ENCODE measurements at regions not wholly inside any gene's neighbourhood (a gene's known extent, or its start where the extent isn't known, plus 50 kb on each side); places are given as distances from the start of the nearest gene placed in this dataset.

DNA sequence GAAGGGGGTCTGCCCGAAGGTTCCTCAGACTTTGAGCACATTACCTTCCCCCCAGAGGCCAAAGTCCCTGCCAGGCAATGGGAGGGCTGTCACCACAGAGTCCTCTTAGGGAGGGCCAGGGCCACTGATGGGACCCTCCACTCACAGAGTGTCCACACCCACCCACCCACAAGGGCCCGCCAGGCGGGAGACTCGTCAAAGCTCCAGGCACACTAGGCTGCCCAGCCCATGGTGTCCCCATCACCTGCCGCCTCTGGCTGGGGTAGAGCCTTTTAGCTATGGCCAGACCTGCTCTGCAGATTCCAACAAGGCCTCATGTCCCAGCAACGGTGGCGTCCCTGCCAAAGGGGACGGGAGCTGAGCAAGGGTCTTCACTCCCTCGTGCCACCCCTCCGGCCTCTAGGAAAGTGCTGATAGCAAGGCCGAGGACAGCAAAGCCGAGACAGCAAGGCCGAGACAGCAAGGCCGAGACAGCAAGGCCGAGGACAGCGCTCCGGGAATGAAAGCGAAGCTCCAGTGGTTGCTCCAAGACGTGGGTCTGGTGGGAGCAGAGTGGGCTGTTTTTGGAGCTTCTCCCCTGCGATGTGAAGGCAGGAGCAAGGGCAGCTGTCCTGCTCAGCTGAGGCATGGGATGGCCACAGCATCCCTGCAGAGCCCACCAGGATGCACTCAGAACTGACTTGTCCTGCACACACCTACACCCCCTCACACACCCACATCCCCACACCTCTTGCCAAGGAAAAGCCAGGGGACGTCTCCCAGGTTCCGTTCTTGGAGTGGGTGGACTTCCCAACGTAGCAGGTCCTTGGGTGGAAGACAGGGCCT, 123.4 kb downstream of the CRYAA start:
- ChIA-PET POLR2A (no interaction called here), CTCF (no interaction called here)
- DNase-seq (ENCODE audit: extremely low spot score) = no peak
- TF ChIP-seq SP1 (IDR thresholded peaks at IDR 0.05) (no peak), HDGF (IDR thresholded peaks at IDR 0.05; ENCODE audit: borderline replicate concordance) (no peak), FOXA1 (IDR thresholded peaks at IDR 0.05) (no peak), FOXK2 (IDR thresholded peaks at IDR 0.05) (no peak), ZNF384 (IDR thresholded peaks at IDR 0.05) (no peak), LEF1 (IDR thresholded peaks at IDR 0.05; ENCODE audit: borderline replicate concordance) (no peak), L3MBTL2 (conservative IDR thresholded peaks at IDR 0.05) (no peak), FOXM1 (IDR thresholded peaks at IDR 0.05; ENCODE audit: borderline replicate concordance) (no peak), SUZ12 (IDR thresholded peaks at IDR 0.05) (no peak), BHLHE40 (IDR thresholded peaks at IDR 0.05; ENCODE audit: borderline replicate concordance) (no peak), CTBP1 (IDR thresholded peaks at IDR 0.05; ENCODE audit: borderline replicate concordance) (no peak), ELF4 (IDR thresholded peaks at IDR 0.05) (no peak), ARNT (IDR thresholded peaks at IDR 0.05) (no peak), NFRKB (IDR thresholded peaks at IDR 0.05) (no peak), TARDBP (IDR thresholded peaks at IDR 0.05) (no peak)
- TF ChIP-seq, protein P1, sequence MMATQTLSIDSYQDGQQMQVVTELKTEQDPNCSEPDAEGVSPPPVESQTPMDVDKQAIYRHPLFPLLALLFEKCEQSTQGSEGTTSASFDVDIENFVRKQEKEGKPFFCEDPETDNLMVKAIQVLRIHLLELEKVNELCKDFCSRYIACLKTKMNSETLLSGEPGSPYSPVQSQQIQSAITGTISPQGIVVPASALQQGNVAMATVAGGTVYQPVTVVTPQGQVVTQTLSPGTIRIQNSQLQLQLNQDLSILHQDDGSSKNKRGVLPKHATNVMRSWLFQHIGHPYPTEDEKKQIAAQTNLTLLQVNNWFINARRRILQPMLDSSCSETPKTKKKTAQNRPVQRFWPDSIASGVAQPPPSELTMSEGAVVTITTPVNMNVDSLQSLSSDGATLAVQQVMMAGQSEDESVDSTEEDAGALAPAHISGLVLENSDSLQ (IDR thresholded peaks at IDR 0.05) = no peak

DNA sequence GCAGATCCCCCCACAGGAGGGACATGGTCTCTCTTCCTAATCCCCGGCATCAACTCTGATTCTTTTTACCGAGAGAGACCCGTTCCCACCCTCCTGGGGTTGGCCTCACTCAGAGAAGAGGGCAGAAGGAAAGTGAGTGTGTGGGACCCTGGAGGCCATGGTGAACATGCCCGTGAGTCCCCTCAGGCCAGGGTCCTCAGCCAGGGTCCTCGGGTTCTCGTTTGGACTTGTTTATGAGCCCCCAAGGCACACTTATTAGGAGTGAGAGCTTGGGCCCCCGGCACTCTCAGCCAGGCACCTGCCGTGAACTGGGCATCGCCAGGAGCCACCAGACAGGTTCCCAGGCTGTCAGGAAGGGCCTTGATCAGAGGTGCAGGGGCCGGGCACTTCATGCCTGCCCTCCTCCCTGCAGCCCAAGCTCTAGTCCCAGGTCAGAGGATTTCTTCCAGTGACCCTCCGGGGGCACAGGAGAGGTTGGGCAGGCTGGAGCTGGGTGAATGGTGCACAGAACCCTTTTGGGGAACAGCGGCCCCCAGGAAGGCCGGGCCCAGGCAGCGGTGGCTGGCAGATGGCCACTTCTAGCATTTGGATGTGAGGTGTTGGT, 122.6 kb downstream of the CRYAA start:
- CTCF ChIA-PET = no interaction called here
- TF ChIP-seq ZNF384 (IDR thresholded peaks at IDR 0.05) (no peak), SUZ12 (IDR thresholded peaks at IDR 0.05) (no peak), SP1 (IDR thresholded peaks at IDR 0.05) (no peak), HDGF (IDR thresholded peaks at IDR 0.05; ENCODE audit: borderline replicate concordance) (no peak), TARDBP (IDR thresholded peaks at IDR 0.05) (no peak), FOXA1 (IDR thresholded peaks at IDR 0.05) (no peak), FOXM1 (IDR thresholded peaks at IDR 0.05; ENCODE audit: borderline replicate concordance) (no peak), NFRKB (IDR thresholded peaks at IDR 0.05) (no peak), LEF1 (IDR thresholded peaks at IDR 0.05; ENCODE audit: borderline replicate concordance) (no peak), ARNT (IDR thresholded peaks at IDR 0.05) (no peak), FOXK2 (IDR thresholded peaks at IDR 0.05) (no peak), BHLHE40 (IDR thresholded peaks at IDR 0.05; ENCODE audit: borderline replicate concordance) (no peak), CTBP1 (IDR thresholded peaks at IDR 0.05; ENCODE audit: borderline replicate concordance) (no peak), ELF4 (IDR thresholded peaks at IDR 0.05) (no peak), L3MBTL2 (conservative IDR thresholded peaks at IDR 0.05) (no peak)
- TF ChIP-seq, protein P1 (IDR thresholded peaks at IDR 0.05) = no peak
- POLR2A ChIA-PET = no interaction called here
- no peak for DNase-seq (ENCODE audit: extremely low spot score)

DNA sequence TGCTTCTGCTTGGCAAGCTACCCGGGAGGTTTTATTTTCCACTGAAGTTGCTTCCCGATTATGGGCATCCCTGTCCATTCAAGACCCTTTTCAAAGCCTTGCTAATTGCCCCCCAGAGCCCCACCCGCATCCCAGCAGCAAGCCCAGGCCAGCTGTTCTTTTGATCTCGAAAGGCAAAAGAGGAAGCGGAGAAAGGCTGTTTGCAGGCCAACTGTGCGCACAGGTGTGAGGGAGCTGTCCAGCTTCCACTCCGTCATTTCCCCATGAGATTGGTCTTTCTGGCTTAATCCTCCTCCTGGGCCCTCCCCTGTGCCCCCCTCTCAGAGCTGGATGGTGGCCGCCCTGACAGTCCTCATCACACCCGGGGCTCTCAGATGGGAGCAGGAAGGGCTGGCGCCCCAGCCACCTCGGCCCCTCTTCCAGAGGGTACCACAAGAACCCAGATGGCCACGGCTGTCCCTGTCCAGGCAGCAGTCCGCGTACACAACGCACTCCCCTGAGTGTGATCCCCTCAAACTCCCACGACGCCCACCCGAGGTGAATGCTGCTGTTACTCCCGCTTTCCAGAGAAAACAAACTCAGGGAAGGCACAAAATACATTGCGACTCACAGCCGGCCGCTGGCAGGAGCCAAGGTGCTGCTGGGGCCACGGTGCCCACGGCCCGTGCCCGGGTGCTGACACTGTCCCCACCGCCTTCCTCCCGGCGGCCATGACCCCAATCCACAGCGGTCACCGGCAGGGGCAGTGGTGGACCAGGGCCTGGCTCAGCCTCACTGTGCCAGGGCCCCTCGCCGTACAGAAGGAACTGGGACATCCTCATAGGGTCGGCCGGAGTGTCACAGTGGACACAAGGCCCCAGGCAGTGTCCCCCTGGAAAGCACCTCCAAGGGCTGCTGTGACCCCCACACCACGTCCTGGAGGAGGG, 121.9 kb downstream of the CRYAA start:
- TF ChIP-seq LEF1 (IDR thresholded peaks at IDR 0.05; ENCODE audit: borderline replicate concordance) = no peak
- TF ChIP-seq, protein P1 (IDR thresholded peaks at IDR 0.05) = no peak
- TF ChIP-seq SUZ12 (IDR thresholded peaks at IDR 0.05) = no peak
- no peak for TF ChIP-seq TARDBP (IDR thresholded peaks at IDR 0.05)
- no peak for TF ChIP-seq NFRKB (IDR thresholded peaks at IDR 0.05)
- TF ChIP-seq FOXM1 (IDR thresholded peaks at IDR 0.05; ENCODE audit: borderline replicate concordance) = no peak
- TF ChIP-seq FOXA1 (IDR thresholded peaks at IDR 0.05) = no peak
- no peak for TF ChIP-seq HDGF (IDR thresholded peaks at IDR 0.05; ENCODE audit: borderline replicate concordance)
- TF ChIP-seq ARNT (IDR thresholded peaks at IDR 0.05) = no peak
- no peak for TF ChIP-seq ELF4 (IDR thresholded peaks at IDR 0.05)
- no peak for TF ChIP-seq ZNF384 (IDR thresholded peaks at IDR 0.05)
- TF ChIP-seq SP1 (IDR thresholded peaks at IDR 0.05) = no peak
- TF ChIP-seq BHLHE40 (IDR thresholded peaks at IDR 0.05; ENCODE audit: borderline replicate concordance) = no peak
- no peak for TF ChIP-seq CTBP1 (IDR thresholded peaks at IDR 0.05; ENCODE audit: borderline replicate concordance)
- POLR2A ChIA-PET = no interaction called here
- CTCF ChIA-PET = no interaction called here
- no peak for DNase-seq (ENCODE audit: extremely low spot score)

DNA sequence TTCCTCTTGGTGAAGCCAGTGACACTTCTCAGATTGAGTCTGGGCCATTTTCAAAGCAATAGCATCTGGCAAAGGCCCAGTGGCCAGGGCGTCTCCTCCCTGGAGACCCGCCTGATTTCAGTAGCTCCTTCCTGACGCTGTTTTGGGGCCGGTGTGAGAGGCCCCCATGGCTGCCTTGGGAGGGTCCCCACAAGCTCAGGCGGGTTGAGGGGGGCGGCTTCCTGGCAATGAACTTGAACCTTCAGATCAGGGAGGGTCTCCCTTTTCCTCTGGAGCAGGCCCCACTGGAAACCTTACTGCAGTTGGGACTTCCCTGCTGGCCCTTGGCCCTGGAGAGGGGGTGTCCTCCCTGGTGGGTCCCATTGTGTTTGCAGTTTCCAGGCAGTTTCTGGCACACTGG, 121.2 kb downstream of the CRYAA start:
- ChIA-PET POLR2A (no interaction called here), CTCF (no interaction called here)
- no peak for DNase-seq (ENCODE audit: extremely low spot score)
- TF ChIP-seq FOXM1 (IDR thresholded peaks at IDR 0.05; ENCODE audit: borderline replicate concordance) (no peak), ZNF384 (IDR thresholded peaks at IDR 0.05) (no peak), NFRKB (IDR thresholded peaks at IDR 0.05) (no peak), ELF4 (IDR thresholded peaks at IDR 0.05) (no peak), BHLHE40 (IDR thresholded peaks at IDR 0.05; ENCODE audit: borderline replicate concordance) (no peak), TARDBP (IDR thresholded peaks at IDR 0.05) (no peak), SUZ12 (IDR thresholded peaks at IDR 0.05) (no peak), FOXK2 (IDR thresholded peaks at IDR 0.05) (no peak), HDGF (IDR thresholded peaks at IDR 0.05; ENCODE audit: borderline replicate concordance) (no peak), LEF1 (IDR thresholded peaks at IDR 0.05; ENCODE audit: borderline replicate concordance) (no peak), CTBP1 (IDR thresholded peaks at IDR 0.05; ENCODE audit: borderline replicate concordance) (no peak), FOXA1 (IDR thresholded peaks at IDR 0.05) (no peak), SP1 (IDR thresholded peaks at IDR 0.05) (no peak), L3MBTL2 (conservative IDR thresholded peaks at IDR 0.05) (no peak), ARNT (IDR thresholded peaks at IDR 0.05) (no peak)
- TF ChIP-seq, protein P1 (IDR thresholded peaks at IDR 0.05) = no peak

All from HEK293T (cell line).